ENCODE measurements at regions not wholly inside any gene's neighbourhood (a gene's known extent, or its start where the extent isn't known, plus 50 kb on each side); places are given as distances from the start of the nearest gene placed in this dataset.

DNA sequence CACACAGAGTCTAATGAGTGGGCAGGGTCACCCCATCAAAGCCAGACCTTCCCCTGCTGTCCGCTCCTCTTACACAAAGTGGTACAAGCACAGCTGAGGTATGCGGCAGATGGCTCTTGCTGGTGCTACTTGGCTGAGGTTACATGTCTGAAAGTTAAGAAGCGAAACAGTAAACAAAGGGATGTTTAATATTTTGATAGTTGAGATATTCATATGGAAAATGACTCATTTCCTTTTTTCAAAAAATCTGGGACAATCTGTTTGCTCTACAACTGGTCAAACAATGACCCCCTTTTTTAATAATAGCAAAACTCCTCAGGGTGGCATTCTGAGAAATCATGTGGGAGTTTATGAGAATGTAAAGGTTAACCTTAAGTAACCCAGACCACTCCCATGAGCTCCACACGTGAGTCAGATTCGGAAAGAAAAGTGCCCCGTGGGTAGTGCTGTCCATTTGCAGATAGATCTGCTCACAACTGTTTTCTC, 245.3 kb downstream of the TBXT start:
- DNase-seq (ENCODE audit: extremely low read depth in 1 of 2, low read depth in 1 of 2), result no peak

- DNase-seq (ENCODE audit: extremely low read depth in 1 of 2, low read depth in 1 of 2), result no peak
Observed at GRCh38 chr6:165920896-165921671, 246.6 kb downstream of the TBXT start.

DNA sequence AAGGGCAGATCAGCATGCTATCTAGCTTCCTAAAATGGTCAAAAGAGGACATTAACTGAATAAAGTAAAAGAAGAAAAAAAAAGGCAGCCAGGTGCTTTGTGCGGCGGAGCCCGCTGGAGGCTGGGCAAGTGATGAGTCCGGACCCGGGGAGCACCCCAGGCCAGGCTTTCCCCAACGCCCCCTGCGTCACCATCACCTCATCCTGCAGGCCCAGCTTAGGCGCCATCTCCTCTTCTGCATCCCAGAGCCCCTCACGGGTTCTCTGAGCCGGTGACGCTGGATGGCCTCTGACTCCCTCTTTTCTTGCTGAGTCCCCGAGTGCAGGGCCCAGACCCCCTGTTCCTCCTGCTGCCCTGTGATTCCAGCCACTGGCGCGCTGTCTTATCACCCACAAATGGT, 250.1 kb downstream of the TBXT start:
- DNase-seq (ENCODE audit: extremely low read depth in 1 of 2, low read depth in 1 of 2), result no peak

DNA sequence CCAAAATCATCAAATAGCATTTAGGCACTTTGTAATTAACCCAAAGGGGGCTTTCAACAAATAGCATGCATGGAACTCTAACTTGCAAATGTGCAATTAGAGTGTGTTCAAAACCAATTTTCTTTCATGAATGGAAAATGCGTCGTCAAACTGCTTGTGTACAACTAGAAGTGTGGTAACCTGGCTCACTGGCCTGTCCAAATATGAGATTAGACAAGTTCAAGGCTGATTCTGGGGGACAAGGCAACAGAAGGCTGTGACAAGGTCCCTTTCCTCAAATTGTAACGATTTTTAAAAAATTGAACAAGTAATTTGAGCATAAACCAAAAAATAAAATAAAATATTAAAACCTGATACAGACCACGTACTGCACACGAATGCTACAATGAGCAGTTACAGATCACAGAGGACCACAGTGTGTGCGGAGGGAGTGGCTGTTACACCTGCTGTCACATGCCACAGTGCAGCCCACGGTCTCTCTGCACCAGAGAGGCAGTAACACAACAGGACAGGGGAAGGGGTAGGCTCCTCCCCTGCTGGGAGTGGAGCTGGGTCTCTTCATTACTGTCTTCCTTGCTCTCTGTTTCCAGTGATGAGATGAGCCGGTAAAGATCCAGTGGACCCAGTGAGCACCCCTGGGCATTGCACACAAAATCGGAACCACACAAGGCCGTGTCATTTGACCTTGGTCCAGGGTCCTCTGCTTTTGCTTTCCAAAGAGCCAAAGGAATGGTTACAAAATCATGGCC, 252.2 kb upstream of the PDE10A start:
- no peak for DNase-seq (ENCODE audit: extremely low read depth in 1 of 2, low read depth in 1 of 2)

- no peak for DNase-seq (ENCODE audit: extremely low read depth in 1 of 2, low read depth in 1 of 2)
Observed at GRCh38 chr6:165913676-165914570, 250.9 kb upstream of the PDE10A start.

GRCh38 chr6:165910184-165910966, 247.3 kb upstream of the PDE10A start:
- no peak for DNase-seq (ENCODE audit: extremely low read depth in 1 of 2, low read depth in 1 of 2)

- no peak for DNase-seq (ENCODE audit: extremely low read depth in 1 of 2, low read depth in 1 of 2)
Observed at GRCh38 chr6:165906736-165907135, 243.7 kb upstream of the PDE10A start.

GRCh38 chr6:165905744-165906143, 242.7 kb upstream of the PDE10A start:
- DNase-seq (ENCODE audit: extremely low read depth in 1 of 2, low read depth in 1 of 2), result no peak

- no peak for DNase-seq (ENCODE audit: extremely low read depth in 1 of 2, low read depth in 1 of 2)
Observed at GRCh38 chr6:165900970-165901369, 237.9 kb upstream of the PDE10A start.

DNA sequence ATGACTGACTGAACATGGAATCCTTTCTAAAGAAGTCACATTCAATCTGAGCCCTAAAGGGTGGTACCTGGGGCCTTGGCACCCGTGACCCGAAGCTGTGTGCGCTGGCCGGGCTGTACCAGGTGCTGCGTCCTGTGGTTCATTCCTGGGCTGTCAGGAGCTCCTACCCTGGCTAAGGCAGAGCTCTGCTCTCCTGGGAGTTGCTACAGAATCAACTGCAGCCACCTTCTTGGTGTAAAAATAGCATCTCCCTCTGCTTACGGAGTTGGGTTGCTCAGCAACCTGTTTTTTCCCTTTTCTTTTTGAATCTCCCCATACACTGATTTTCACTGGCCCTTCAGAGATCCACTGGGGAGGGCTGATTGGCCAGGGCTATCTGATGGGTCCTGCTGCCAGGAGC, 236.6 kb upstream of the PDE10A start:
- DNase-seq (ENCODE audit: extremely low read depth in 1 of 2, low read depth in 1 of 2), result no peak

GRCh38 chr6:165895421-165896165, 232.6 kb upstream of the PDE10A start:
- DNase-seq (ENCODE audit: extremely low read depth in 1 of 2, low read depth in 1 of 2), result no peak

GRCh38 chr6:165894171-165894825, 231.3 kb upstream of the PDE10A start:
- no peak for DNase-seq (ENCODE audit: extremely low read depth in 1 of 2, low read depth in 1 of 2)

GRCh38 chr6:165893431-165893830, 230.4 kb upstream of the PDE10A start:
- no peak for DNase-seq (ENCODE audit: extremely low read depth in 1 of 2, low read depth in 1 of 2)

DNA sequence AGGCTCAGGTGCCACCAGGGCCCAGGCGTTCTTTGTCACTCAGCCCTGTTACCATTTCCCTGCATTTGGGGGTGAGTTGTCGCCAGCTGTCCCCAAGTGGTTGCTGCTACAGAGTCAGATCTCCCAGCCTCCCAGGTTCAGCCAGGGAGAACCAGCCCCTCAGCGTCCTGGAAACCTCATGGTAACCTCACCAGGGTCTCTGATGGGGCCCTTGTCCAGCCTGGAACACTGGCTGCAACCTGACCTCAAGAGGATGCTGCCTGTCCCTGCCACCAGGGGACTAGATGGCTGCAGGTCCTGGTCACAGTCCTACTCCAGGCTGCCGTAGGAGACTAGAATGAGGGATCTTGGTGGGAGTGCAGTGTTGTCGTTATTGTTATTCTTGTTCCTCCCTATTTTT, 228.3 kb upstream of the PDE10A start:
- no peak for DNase-seq (ENCODE audit: extremely low read depth in 1 of 2, low read depth in 1 of 2)

DNA sequence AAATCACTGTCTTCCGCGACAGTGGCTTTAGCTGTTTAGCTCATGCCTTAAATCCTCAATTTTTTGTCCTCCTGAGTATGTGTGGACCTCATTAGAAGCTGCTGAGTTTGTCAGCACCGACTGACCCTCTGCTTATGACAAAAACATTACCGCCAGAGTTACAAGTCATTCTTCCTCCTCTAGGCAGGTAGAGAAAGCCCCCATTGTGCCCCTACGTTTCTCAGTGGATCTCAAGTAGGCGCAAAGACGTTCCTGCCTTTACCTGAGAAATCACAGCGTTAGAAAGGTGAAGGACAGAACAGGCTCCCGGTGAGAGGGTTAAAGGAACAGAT, 227.3 kb upstream of the PDE10A start:
- DNase-seq (ENCODE audit: extremely low read depth in 1 of 2, low read depth in 1 of 2), result no peak

- DNase-seq (ENCODE audit: extremely low read depth in 1 of 2, low read depth in 1 of 2), result no peak
Observed at GRCh38 chr6:165889636-165890403, 226.8 kb upstream of the PDE10A start.

GRCh38 chr6:165886169-165886568, 223.1 kb upstream of the PDE10A start:
- DNase-seq (ENCODE audit: extremely low read depth in 1 of 2, low read depth in 1 of 2), result no peak

Measured in activated CD8-positive, alpha-beta memory T cell treated with anti-CD3 and anti-CD28 coated beads for 1 hour (primary cell).